Gastrocnemius medialis (tissue), 4 donors: ENCODE measurements at regions not wholly inside any gene's neighbourhood (a gene's known extent, or its start where the extent isn't known, plus 50 kb on each side); places are given as distances from the start of the nearest gene placed in this dataset.
"Not testable (repeated sequence)": the region's sequence is repeated elsewhere in the genome, so short reads cannot be mapped to it uniquely, and the experiment has no call there.

Experiments
- ATAC-seq, 2 donors: fragments of 150-250 bp; one replicate each; pipeline ENCODE4 v1.9.1; 2016
- DNase-seq, 2 donors: peaks; one replicate each; pipeline ENCODE4 v3.0.0-alpha.2; 2019
- H3K27ac ChIP-seq, 4 donors: fragments of 200-600 bp; sonication (generic); 1 replicate in 1 of 4; 2 replicates in 3 of 4; pipeline ENCODE4 v1.5.1; 2016 to 2018; ENCODE audit warnings: mild to moderate bottlenecking in 2 of 4, moderate library complexity in 1 of 4
- H3K27me3 ChIP-seq, 3 donors: fragments of 200-600 bp; sonication (generic) in 2 of 3; 1 replicate in 1 of 3; 2 replicates in 2 of 3; pipeline versions ENCODE4 v1.5.1 to v1.6.0; 2016 to 2019; ENCODE audit warnings: mild to moderate bottlenecking in 1 of 3, moderate library complexity in 1 of 3
- H3K36me3 ChIP-seq, 2 donors: fragments of 200-600 bp; sonication (generic) in 1 of 2; one replicate each; pipeline ENCODE4 v1.5.1; 2017 to 2018
- H3K4me1 ChIP-seq, 2 donors: fragments of 200-600 bp; sonication (generic) in 1 of 2; one replicate each; pipeline ENCODE4 v1.5.1; 2016 to 2017; ENCODE audit warnings: mild to moderate bottlenecking in 2 of 2
- H3K4me3 ChIP-seq, 4 donors: fragments of 200-600 bp; sonication (generic) in 3 of 4; 1 replicate in 1 of 4; 2 replicates in 3 of 4; pipeline ENCODE4 v1.5.1; 2016 to 2019; ENCODE audit warnings: mild to moderate bottlenecking in 2 of 4
- H3K9me3 ChIP-seq, 3 donors: fragments of 200-600 bp; sonication (generic) in 2 of 3; 1 replicate in 1 of 3; 2 replicates in 2 of 3; pipeline ENCODE4 v1.5.1; 2016 to 2019
- POLR2A ChIP-seq, 2 donors: fragments of 450-650 bp; IDR thresholded peaks; one replicate each; pipeline ENCODE4 v1.6.1; 2017; ENCODE audit warnings: antibody characterized with exemption in 2 of 2, mild to moderate bottlenecking in 2 of 2, moderate library complexity in 2 of 2
- in situ Hi-C, 4 donors: fragments of 200-750 bp; cut with MboI; loops; one replicate each; pipeline versions ENCODE4 v1.15.0 to v1.8.0; 2017; ENCODE audit warnings: low sequenced_read_pairs in 4 of 4
- intact Hi-C: fragments of 100-400 bp; cut with DNase I; formaldehyde crosslinking; loops from one replicate; pipeline ENCODE4 v1.15.1; 2023; ENCODE audit warnings: low total_unique reads
- TF ChIP-seq, protein P1 (sequence below), 5 experiments: fragments of 450-650 bp in 3 of 5; fragments of 200-600 bp in 2 of 5; sonication (generic) in 2 of 5; IDR thresholded peaks in 4 of 5; conservative IDR thresholded peaks in 1 of 5; 1 replicate in 4 of 5; 2 replicates in 1 of 5; pipeline ENCODE4 v1.5.1; 2016 to 2019; ENCODE audit warnings: antibody characterized with exemption in 5 of 5, mild to moderate bottlenecking in 3 of 5, moderate library complexity in 3 of 5

DNA sequence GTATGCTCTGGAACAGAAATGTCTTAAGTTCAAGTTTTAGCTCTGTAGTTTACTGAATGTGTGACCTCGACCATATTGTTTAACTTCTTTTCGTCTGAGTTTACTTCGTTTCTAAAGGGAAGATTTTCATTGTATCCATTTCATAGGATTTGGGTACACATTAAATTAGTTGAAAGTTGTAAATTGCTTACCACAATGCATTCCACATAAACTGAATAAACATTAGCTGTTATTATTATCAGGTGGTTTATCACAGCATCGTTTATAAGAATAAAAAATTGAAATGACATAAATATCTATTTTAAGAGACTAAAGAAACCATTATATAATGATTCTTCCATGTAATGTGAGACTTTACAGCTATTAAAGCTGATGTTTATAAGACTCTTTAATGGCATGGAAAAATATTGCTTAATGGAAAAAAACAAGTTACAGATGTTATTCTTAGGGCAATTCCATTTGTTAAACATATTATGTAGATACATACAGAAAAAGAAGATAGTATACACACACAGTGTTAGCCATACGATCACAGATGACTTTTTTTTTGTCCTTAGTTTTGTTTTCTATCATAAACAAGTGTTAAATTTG lies 342.3 kb upstream of the SGO1 start:
- intact Hi-C loops (no loop called here), in situ Hi-C loops (no loop called here)
- H3K4me1 ChIP-seq, result no peaks in the 10 kb centered on the region
- H3K27ac ChIP-seq, result no peak overlapping the region
- no peak overlapping the region for H3K4me3 ChIP-seq
- ATAC-seq (no peak), DNase-seq (no peak)
- H3K36me3 ChIP-seq, result no peaks in the 10 kb centered on the region
- no peaks in the 10 kb centered on the region for H3K27me3 ChIP-seq
- TF ChIP-seq, protein P1, sequence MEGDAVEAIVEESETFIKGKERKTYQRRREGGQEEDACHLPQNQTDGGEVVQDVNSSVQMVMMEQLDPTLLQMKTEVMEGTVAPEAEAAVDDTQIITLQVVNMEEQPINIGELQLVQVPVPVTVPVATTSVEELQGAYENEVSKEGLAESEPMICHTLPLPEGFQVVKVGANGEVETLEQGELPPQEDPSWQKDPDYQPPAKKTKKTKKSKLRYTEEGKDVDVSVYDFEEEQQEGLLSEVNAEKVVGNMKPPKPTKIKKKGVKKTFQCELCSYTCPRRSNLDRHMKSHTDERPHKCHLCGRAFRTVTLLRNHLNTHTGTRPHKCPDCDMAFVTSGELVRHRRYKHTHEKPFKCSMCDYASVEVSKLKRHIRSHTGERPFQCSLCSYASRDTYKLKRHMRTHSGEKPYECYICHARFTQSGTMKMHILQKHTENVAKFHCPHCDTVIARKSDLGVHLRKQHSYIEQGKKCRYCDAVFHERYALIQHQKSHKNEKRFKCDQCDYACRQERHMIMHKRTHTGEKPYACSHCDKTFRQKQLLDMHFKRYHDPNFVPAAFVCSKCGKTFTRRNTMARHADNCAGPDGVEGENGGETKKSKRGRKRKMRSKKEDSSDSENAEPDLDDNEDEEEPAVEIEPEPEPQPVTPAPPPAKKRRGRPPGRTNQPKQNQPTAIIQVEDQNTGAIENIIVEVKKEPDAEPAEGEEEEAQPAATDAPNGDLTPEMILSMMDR (IDR thresholded peaks at IDR 0.05 in 4 of 5, conservative IDR thresholded peaks at IDR 0.05 in 1 of 5), result no peak
- no peak for TF ChIP-seq POLR2A (IDR thresholded peaks at IDR 0.05)
- H3K9me3 ChIP-seq, result no peaks in the 10 kb centered on the region

DNA sequence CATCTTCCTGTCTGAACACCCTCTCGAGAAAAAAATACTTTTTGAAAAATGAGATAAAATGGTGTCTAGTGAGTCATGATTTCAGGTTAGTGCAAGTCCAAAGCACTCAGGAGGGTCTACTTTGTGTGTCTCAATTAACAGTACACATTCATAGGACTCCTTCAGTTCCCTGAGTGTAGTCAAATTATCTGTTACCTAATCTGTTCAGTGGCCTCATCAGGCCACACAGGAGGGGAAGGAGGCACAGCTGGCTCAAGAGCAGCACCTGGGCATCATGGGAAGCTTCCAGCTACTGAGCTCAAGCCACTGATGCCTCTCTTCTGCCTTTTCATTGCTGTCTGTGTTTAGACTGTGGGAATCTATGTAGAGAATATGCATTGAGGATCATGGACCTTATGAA lies 341.4 kb upstream of the SGO1 start:
- in situ Hi-C loops (no loop called here), intact Hi-C loops (no loop called here)
- ATAC-seq (no peak), DNase-seq (no peak)
- Histone ChIP-seq H3K4me3 (no peak overlapping the region), H3K27me3 (no peaks in the 10 kb centered on the region), H3K27ac (no peak overlapping the region), H3K9me3 (no peaks in the 10 kb centered on the region), H3K4me1 (no peaks in the 10 kb centered on the region), H3K36me3 (no peaks in the 10 kb centered on the region)
- TF ChIP-seq, protein P1 (IDR thresholded peaks at IDR 0.05 in 4 of 5, conservative IDR thresholded peaks at IDR 0.05 in 1 of 5), result no peak
- no peak for TF ChIP-seq POLR2A (IDR thresholded peaks at IDR 0.05)

DNA sequence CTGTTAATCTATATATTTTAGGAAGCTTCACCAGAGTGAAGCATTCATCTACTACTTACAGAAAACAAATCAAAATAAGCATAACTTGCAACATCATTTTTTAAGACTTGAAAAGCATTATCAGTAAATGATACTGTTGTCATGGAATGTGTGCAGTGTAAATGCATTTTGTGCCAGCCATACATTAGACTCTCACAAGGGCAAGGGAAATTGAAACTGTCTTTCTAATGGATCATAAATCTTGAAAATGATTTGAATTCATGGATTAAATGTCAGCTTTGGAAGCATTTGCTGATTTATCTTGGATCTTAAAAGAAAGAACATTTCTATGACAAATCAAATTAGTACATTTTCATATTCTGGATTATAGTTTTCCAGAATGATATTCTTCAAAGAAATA lies 338.3 kb upstream of the SGO1 start:
- intact Hi-C loops (no loop called here), in situ Hi-C loops (loop anchor here in 2 of 4 donors (25.0 kb wide), 2 partner anchors 1363 to 1588 kb away; no protein-coding TSS in a partner anchor)
- ATAC-seq (no peak), DNase-seq (no peak)
- Histone ChIP-seq H3K27ac (no peak overlapping the region), H3K9me3 (no peaks in the 10 kb centered on the region), H3K4me1 (no peaks in the 10 kb centered on the region), H3K27me3 (no peaks in the 10 kb centered on the region), H3K4me3 (no peak overlapping the region), H3K36me3 (no peaks in the 10 kb centered on the region)
- TF ChIP-seq, protein P1 (IDR thresholded peaks at IDR 0.05 in 4 of 5, conservative IDR thresholded peaks at IDR 0.05 in 1 of 5), result no peak
- no peak for TF ChIP-seq POLR2A (IDR thresholded peaks at IDR 0.05)

GRCh38 chr3:20523293-20523692 lies 337.3 kb upstream of the SGO1 start:
- DNase-seq (no peak), ATAC-seq (no peak)
- no peak overlapping the region for H3K4me3 ChIP-seq
- intact Hi-C loops (no loop called here), in situ Hi-C loops (loop anchor here in 2 of 4 donors (25.0 kb wide), 2 partner anchors 1364 to 1589 kb away; no protein-coding TSS in a partner anchor)
- TF ChIP-seq, protein P1 (IDR thresholded peaks at IDR 0.05 in 4 of 5, conservative IDR thresholded peaks at IDR 0.05 in 1 of 5), result no peak
- no peak for TF ChIP-seq POLR2A (IDR thresholded peaks at IDR 0.05)
- no peaks in the 10 kb centered on the region for H3K36me3 ChIP-seq
- H3K9me3 ChIP-seq, result no peaks in the 10 kb centered on the region
- no peaks in the 10 kb centered on the region for H3K27me3 ChIP-seq
- no peaks in the 10 kb centered on the region for H3K4me1 ChIP-seq
- H3K27ac ChIP-seq, result no peak overlapping the region

DNA sequence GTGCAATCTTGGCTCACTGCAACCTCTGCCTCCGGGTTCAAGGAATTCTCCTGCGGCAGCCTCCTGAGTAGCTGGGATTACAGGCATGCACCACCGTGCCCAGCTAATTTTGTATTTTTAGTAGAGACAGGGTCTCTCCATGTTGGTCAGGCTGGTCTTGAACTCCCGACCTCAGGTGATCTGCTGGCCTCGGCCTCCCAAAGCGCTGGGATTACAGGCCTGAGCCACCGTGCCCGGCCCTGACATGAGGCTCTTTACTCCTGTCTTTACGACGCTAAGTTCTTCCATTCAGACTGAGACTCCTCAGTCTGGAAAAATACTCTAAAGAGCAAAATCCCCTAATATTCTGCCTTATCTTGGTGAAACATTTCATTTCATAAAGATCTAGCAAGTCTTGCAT lies 331.3 kb upstream of the SGO1 start:
- H3K27ac ChIP-seq, H3K27me3 ChIP-seq, H3K4me1 ChIP-seq, ATAC-seq, H3K9me3 ChIP-seq, H3K36me3 ChIP-seq, DNase-seq, H3K4me3 ChIP-seq, intact Hi-C loops: not testable (repeated sequence)
- in situ Hi-C loops, result loop anchor here in 2 of 4 donors (10.0 to 25.0 kb wide), 3 partner anchors 227 to 1595 kb away; no protein-coding TSS in a partner anchor
